ENCODE measurements at regions not wholly inside any gene's neighbourhood (a gene's known extent, or its start where the extent isn't known, plus 50 kb on each side); places are given as distances from the start of the nearest gene placed in this dataset.

DNA sequence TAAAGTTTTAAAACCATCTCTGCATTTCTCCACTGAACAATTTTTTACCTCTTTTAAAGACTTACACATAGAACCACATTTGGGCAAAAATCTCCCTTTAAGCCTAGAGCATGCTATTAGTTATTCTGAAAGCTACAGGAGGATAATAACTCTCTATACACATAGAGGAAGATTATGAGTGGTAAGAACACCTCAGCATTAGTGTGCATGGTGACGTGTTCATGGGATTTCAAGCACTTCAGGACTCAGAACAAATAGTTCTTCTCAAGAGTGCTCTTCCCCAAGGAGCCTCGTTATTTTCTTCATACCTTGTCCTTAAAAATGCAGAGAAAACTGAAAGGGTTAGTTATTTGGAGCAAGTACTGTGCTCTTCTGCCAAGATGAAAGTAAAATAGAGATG lies 256.9 kb upstream of the TUSC1 start:
- no peaks in the 10 kb centered on the region for H3K27me3 ChIP-seq (ENCODE audit: control insufficient read depth in 3 of 3, insufficient read depth in 3 of 3, low read length in 3 of 3)
- H3K4me3 ChIP-seq (ENCODE audit: low read length in 3 of 3) = no peak overlapping the region
- H3K27ac ChIP-seq (ENCODE audit: low read depth, low read length) = no peak overlapping the region
- H3K4me1 ChIP-seq (ENCODE audit: control insufficient read depth in 3 of 3, insufficient read depth in 3 of 3, low read length in 3 of 3) = no peaks in the 10 kb centered on the region
- no peaks in the 10 kb centered on the region for H3K36me3 ChIP-seq (ENCODE audit: control insufficient read depth in 3 of 3, insufficient read depth in 3 of 3, low read length in 3 of 3)
- no peaks in the 10 kb centered on the region for H3K9me3 ChIP-seq (ENCODE audit: control insufficient read depth in 3 of 3, low read length in 3 of 3)
- H3K9ac ChIP-seq (ENCODE audit: low read depth in 1 of 3, low read length in 3 of 3) = no peak overlapping the region

DNA sequence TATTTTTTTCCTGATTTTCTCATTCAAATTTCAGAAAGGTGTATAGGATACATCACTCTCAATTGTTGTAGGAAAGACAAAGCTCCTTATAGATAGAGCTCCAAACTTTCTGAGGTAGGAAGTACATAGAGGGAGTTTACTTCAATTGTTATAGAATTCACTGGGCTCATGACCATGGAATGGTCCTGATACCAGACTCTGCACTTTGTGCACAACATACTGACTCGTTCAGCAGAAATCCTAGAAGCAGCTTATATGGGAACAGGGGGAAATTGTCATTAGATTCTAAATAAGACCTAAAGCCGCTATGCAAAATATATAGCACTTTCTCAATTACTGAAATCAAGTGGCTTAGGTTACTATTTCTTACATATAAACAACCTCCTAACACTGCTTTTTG lies 240.5 kb upstream of the TUSC1 start:
- Histone ChIP-seq H3K36me3 (ENCODE audit: control insufficient read depth in 3 of 3, insufficient read depth in 3 of 3, low read length in 3 of 3) (no peaks in the 10 kb centered on the region), H3K27ac (ENCODE audit: low read depth, low read length) (no peak overlapping the region), H3K4me3 (ENCODE audit: low read length in 3 of 3) (no peak overlapping the region), H3K9ac (ENCODE audit: low read depth in 1 of 3, low read length in 3 of 3) (no peak overlapping the region), H3K27me3 (ENCODE audit: control insufficient read depth in 3 of 3, insufficient read depth in 3 of 3, low read length in 3 of 3) (no peaks in the 10 kb centered on the region), H3K9me3 (ENCODE audit: control insufficient read depth in 3 of 3, low read length in 3 of 3) (no peaks in the 10 kb centered on the region), H3K4me1 (ENCODE audit: control insufficient read depth in 3 of 3, insufficient read depth in 3 of 3, low read length in 3 of 3) (no peaks in the 10 kb centered on the region)

DNA sequence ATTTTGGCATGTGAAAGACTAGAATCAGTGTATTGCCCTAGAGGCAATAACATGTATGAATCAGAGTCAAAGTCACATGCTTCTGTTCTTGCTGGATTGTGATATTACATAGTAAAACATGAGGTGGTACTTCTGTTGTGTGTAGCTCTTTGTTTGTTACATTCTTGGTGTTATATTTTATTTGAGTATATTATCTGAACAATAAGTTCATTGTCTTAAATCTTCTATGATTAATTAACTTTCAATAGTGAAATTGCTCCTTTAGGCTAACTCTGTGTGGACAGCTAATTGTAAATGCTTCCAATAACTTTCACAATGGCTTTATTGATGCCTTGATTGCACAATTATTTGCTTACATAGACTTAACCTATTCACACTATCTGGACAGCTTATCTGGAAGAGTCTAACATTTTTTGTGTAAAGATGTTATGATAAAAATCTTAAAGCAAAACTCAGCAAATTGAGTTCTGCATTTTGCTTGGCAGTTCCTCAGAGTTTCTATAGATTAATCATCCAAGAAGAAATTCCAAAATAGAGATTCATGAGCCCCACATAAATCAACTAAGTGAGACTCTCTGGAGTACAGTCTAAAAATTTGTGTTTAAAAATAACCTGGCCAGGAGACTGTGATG lies 239.6 kb upstream of the TUSC1 start:
- H3K9me3 ChIP-seq (ENCODE audit: control insufficient read depth in 3 of 3, low read length in 3 of 3) = no peaks in the 10 kb centered on the region
- no peaks in the 10 kb centered on the region for H3K36me3 ChIP-seq (ENCODE audit: control insufficient read depth in 3 of 3, insufficient read depth in 3 of 3, low read length in 3 of 3)
- no peaks in the 10 kb centered on the region for H3K4me1 ChIP-seq (ENCODE audit: control insufficient read depth in 3 of 3, insufficient read depth in 3 of 3, low read length in 3 of 3)
- H3K4me3 ChIP-seq (ENCODE audit: low read length in 3 of 3) = no peak overlapping the region
- no peak overlapping the region for H3K9ac ChIP-seq (ENCODE audit: low read depth in 1 of 3, low read length in 3 of 3)
- H3K27me3 ChIP-seq (ENCODE audit: control insufficient read depth in 3 of 3, insufficient read depth in 3 of 3, low read length in 3 of 3) = no peaks in the 10 kb centered on the region
- H3K27ac ChIP-seq (ENCODE audit: low read depth, low read length) = no peak overlapping the region

DNA sequence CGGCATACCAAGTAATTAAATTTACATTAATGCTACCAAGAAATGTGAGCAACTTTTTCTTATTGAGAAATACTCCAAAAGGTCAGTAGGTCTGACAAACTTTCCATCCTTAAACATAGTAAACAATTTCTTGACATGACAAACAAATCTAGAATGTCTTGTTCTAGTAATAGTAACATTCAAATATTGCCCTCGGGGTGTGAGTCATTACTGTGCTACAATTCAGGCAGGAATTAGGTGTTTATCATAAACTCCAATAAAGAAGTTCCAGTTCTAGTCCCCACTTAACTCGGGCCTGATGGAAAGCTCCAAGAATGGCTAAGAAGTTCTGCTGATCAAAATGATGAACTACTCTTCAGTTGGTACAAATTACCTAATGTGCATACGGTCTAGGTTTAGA lies 235.6 kb upstream of the TUSC1 start:
- Histone ChIP-seq H3K4me1 (ENCODE audit: control insufficient read depth in 3 of 3, insufficient read depth in 3 of 3, low read length in 3 of 3) (no peaks in the 10 kb centered on the region), H3K9ac (ENCODE audit: low read depth in 1 of 3, low read length in 3 of 3) (no peak overlapping the region), H3K36me3 (ENCODE audit: control insufficient read depth in 3 of 3, insufficient read depth in 3 of 3, low read length in 3 of 3) (no peaks in the 10 kb centered on the region), H3K4me3 (ENCODE audit: low read length in 3 of 3) (no peak overlapping the region), H3K9me3 (ENCODE audit: control insufficient read depth in 3 of 3, low read length in 3 of 3) (peaks cover 0 to 3% (median 0%) of the 10 kb centered on the region in 3 donors), H3K27me3 (ENCODE audit: control insufficient read depth in 3 of 3, insufficient read depth in 3 of 3, low read length in 3 of 3) (no peaks in the 10 kb centered on the region), H3K27ac (ENCODE audit: low read depth, low read length) (no peak overlapping the region)

DNA sequence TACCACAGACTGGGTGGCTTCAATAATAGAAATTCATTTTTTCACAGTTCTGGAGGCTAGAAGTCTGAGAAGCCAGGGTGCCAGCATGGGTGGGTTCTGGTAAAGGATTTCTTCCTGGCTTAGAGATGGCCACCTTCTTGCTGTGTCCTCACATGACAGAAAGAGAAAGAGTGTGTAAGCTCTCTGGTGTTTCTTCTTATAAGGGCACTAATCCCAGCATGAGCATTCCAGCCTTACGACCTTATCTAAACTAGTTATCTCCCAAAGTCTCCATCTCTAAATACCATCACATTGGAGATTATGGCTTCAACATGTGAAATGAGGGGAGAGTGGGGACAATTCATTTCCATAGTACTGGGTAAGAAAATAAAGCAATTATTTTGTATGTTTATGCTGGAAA lies 226.5 kb upstream of the TUSC1 start:
- no peak overlapping the region for H3K9ac ChIP-seq (ENCODE audit: low read depth in 1 of 3, low read length in 3 of 3)
- H3K27me3 ChIP-seq (ENCODE audit: control insufficient read depth in 3 of 3, insufficient read depth in 3 of 3, low read length in 3 of 3) = no peaks in the 10 kb centered on the region
- H3K36me3 ChIP-seq (ENCODE audit: control insufficient read depth in 3 of 3, insufficient read depth in 3 of 3, low read length in 3 of 3) = no peaks in the 10 kb centered on the region
- H3K27ac ChIP-seq (ENCODE audit: low read depth, low read length) = no peak overlapping the region
- H3K4me1 ChIP-seq (ENCODE audit: control insufficient read depth in 3 of 3, insufficient read depth in 3 of 3, low read length in 3 of 3) = no peaks in the 10 kb centered on the region
- no peak overlapping the region for H3K4me3 ChIP-seq (ENCODE audit: low read length in 3 of 3)
- H3K9me3 ChIP-seq (ENCODE audit: control insufficient read depth in 3 of 3, low read length in 3 of 3) = peaks cover 0 to 2% (median 0%) of the 10 kb centered on the region in 3 donors

DNA sequence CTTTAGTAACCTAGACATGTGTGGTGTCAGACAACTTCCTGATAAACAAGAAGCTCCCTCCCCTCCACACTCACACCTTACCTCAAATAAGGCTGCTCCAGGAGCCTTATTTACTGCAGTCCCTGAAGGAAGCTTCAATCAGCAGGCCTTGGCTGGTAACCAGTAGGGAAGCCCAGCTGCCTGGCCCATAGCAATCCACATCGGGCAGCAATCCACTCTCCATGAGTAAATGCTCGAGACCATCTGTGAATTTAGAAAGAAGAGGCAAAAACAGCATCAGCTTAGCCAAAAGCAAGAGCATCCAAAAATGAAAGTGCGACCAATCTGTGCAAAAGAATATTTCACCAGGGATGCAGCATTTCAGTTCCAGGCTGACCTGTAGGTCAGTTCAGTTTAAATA lies 213.3 kb upstream of the TUSC1 start:
- no peaks in the 10 kb centered on the region for H3K4me1 ChIP-seq (ENCODE audit: control insufficient read depth in 3 of 3, insufficient read depth in 3 of 3, low read length in 3 of 3)
- no peak overlapping the region for H3K27ac ChIP-seq (ENCODE audit: low read depth, low read length)
- no peaks in the 10 kb centered on the region for H3K27me3 ChIP-seq (ENCODE audit: control insufficient read depth in 3 of 3, insufficient read depth in 3 of 3, low read length in 3 of 3)
- no peaks in the 10 kb centered on the region for H3K9me3 ChIP-seq (ENCODE audit: control insufficient read depth in 3 of 3, low read length in 3 of 3)
- H3K9ac ChIP-seq (ENCODE audit: low read depth in 1 of 3, low read length in 3 of 3) = no peak overlapping the region
- H3K36me3 ChIP-seq (ENCODE audit: control insufficient read depth in 3 of 3, insufficient read depth in 3 of 3, low read length in 3 of 3) = no peaks in the 10 kb centered on the region
- no peak overlapping the region for H3K4me3 ChIP-seq (ENCODE audit: low read length in 3 of 3)

DNA sequence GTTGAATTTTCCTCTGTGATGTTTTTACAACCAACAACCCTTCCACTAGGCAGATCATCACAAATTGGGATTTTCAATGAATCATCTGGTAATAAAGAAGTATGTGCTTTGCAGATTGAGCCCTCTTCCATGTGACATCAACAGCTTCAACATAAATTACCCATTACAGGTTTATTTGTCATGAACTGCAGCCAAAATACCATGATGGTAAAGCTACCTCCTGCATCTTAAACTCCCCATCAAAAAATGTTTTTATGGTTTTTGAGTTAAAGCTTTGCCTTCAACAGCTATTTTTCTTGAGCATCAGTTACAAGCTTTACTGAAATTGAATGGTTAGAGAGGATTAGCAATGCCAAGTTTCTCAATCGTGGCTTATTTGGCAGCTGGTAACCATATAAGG lies 211.4 kb upstream of the TUSC1 start:
- H3K27ac ChIP-seq (ENCODE audit: low read depth, low read length) = no peak overlapping the region
- H3K9ac ChIP-seq (ENCODE audit: low read depth in 1 of 3, low read length in 3 of 3) = no peak overlapping the region
- no peaks in the 10 kb centered on the region for H3K27me3 ChIP-seq (ENCODE audit: control insufficient read depth in 3 of 3, insufficient read depth in 3 of 3, low read length in 3 of 3)
- no peak overlapping the region for H3K4me3 ChIP-seq (ENCODE audit: low read length in 3 of 3)
- H3K4me1 ChIP-seq (ENCODE audit: control insufficient read depth in 3 of 3, insufficient read depth in 3 of 3, low read length in 3 of 3) = no peaks in the 10 kb centered on the region
- H3K9me3 ChIP-seq (ENCODE audit: control insufficient read depth in 3 of 3, low read length in 3 of 3) = no peaks in the 10 kb centered on the region
- no peaks in the 10 kb centered on the region for H3K36me3 ChIP-seq (ENCODE audit: control insufficient read depth in 3 of 3, insufficient read depth in 3 of 3, low read length in 3 of 3)

DNA sequence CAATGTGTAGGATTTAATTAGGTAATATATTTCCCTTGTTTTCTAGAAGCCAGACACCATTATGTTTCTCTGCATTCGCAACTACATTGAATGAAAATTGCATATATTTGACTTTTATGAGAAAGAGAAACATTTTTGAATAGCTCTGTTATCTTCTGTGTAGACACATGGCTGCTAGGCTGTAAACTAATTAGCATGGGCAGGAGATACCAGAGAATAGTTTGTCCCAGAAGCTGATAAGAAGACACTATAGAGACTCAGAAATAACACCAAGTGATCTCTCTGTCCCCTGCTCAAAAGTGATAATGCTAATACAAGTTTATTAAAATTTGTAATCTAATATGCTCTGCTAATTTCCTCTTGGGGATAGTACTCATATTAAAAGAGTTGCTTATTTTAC lies 198.0 kb upstream of the TUSC1 start:
- no peaks in the 10 kb centered on the region for H3K27me3 ChIP-seq (ENCODE audit: control insufficient read depth in 3 of 3, insufficient read depth in 3 of 3, low read length in 3 of 3)
- no peaks in the 10 kb centered on the region for H3K9me3 ChIP-seq (ENCODE audit: control insufficient read depth in 3 of 3, low read length in 3 of 3)
- no peak overlapping the region for H3K9ac ChIP-seq (ENCODE audit: low read depth in 1 of 3, low read length in 3 of 3)
- no peak overlapping the region for H3K4me3 ChIP-seq (ENCODE audit: low read length in 3 of 3)
- H3K27ac ChIP-seq (ENCODE audit: low read depth, low read length) = no peak overlapping the region
- no peaks in the 10 kb centered on the region for H3K4me1 ChIP-seq (ENCODE audit: control insufficient read depth in 3 of 3, insufficient read depth in 3 of 3, low read length in 3 of 3)
- H3K36me3 ChIP-seq (ENCODE audit: control insufficient read depth in 3 of 3, insufficient read depth in 3 of 3, low read length in 3 of 3) = no peaks in the 10 kb centered on the region

DNA sequence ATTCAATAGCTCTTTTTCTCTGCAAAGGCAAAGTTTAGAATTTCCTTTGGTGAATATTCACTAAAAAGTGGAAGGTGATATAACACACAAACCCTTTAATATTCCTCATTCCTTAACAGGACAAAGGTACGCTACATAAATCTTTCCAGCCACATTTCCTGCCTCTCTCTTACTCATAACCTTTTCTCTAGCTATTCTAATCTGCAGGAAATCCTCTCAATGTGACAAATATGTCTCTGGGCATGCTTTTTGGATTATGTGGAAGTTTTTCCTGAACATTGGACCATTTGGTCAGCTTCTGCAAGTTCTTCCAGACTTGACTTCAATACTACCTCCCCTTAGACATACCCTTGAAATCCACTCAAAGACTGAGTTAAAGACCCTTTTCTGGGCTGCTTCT lies 186.3 kb upstream of the TUSC1 start:
- no peak overlapping the region for H3K27ac ChIP-seq (ENCODE audit: low read depth, low read length)
- no peaks in the 10 kb centered on the region for H3K4me1 ChIP-seq (ENCODE audit: control insufficient read depth in 3 of 3, insufficient read depth in 3 of 3, low read length in 3 of 3)
- H3K9ac ChIP-seq (ENCODE audit: low read depth in 1 of 3, low read length in 3 of 3) = no peak overlapping the region
- H3K4me3 ChIP-seq (ENCODE audit: low read length in 3 of 3) = no peak overlapping the region
- no peaks in the 10 kb centered on the region for H3K36me3 ChIP-seq (ENCODE audit: control insufficient read depth in 3 of 3, insufficient read depth in 3 of 3, low read length in 3 of 3)
- no peaks in the 10 kb centered on the region for H3K27me3 ChIP-seq (ENCODE audit: control insufficient read depth in 3 of 3, insufficient read depth in 3 of 3, low read length in 3 of 3)
- H3K9me3 ChIP-seq (ENCODE audit: control insufficient read depth in 3 of 3, low read length in 3 of 3) = no peaks in the 10 kb centered on the region

DNA sequence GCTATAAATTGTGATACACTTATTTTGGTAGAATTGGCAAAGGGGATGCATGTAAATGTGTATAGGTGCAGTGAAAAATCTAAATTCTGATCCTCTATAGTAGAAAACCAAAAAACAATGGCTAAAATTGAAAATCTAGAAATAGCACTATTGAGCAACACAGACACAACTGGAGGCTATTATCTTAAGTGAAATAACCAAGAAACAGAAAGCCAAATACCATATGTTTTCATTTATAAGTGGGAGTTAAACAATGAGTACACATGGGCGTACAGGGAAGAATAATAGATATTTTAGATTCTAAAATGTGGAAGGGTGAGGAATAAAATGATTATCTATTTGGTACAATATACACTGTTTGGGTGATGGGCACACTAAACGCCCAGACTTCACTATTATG lies 183.2 kb upstream of the TUSC1 start:
- H3K27ac ChIP-seq (ENCODE audit: low read depth, low read length) = no peak overlapping the region
- no peaks in the 10 kb centered on the region for H3K9me3 ChIP-seq (ENCODE audit: control insufficient read depth in 3 of 3, low read length in 3 of 3)
- no peaks in the 10 kb centered on the region for H3K36me3 ChIP-seq (ENCODE audit: control insufficient read depth in 3 of 3, insufficient read depth in 3 of 3, low read length in 3 of 3)
- H3K9ac ChIP-seq (ENCODE audit: low read depth in 1 of 3, low read length in 3 of 3) = no peak overlapping the region
- H3K4me3 ChIP-seq (ENCODE audit: low read length in 3 of 3) = no peak overlapping the region
- no peaks in the 10 kb centered on the region for H3K27me3 ChIP-seq (ENCODE audit: control insufficient read depth in 3 of 3, insufficient read depth in 3 of 3, low read length in 3 of 3)
- H3K4me1 ChIP-seq (ENCODE audit: control insufficient read depth in 3 of 3, insufficient read depth in 3 of 3, low read length in 3 of 3) = no peaks in the 10 kb centered on the region

DNA sequence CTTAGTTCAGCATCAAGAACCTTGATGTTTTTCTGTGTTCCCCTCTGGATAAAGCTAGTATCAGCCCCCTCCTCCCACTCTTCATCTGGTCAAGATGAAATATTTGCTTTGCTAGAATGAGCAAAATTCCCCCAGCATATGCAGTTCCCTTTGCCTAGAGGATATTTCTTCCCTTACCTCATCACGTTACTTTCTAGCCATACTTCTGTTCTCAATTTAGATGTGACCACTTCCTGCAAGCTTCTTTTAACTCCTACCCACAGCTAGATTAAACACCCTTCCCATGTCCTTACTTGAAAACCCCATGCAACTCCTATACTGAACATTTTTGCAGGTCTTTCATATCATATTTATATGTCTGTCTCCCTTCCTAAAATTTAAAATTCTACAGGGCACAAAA lies 178.9 kb upstream of the TUSC1 start:
- no peak overlapping the region for H3K4me3 ChIP-seq (ENCODE audit: low read length in 3 of 3)
- H3K27ac ChIP-seq (ENCODE audit: low read depth, low read length) = no peak overlapping the region
- H3K9ac ChIP-seq (ENCODE audit: low read depth in 1 of 3, low read length in 3 of 3) = no peak overlapping the region
- H3K36me3 ChIP-seq (ENCODE audit: control insufficient read depth in 3 of 3, insufficient read depth in 3 of 3, low read length in 3 of 3) = no peaks in the 10 kb centered on the region
- no peaks in the 10 kb centered on the region for H3K4me1 ChIP-seq (ENCODE audit: control insufficient read depth in 3 of 3, insufficient read depth in 3 of 3, low read length in 3 of 3)
- H3K27me3 ChIP-seq (ENCODE audit: control insufficient read depth in 3 of 3, insufficient read depth in 3 of 3, low read length in 3 of 3) = no peaks in the 10 kb centered on the region
- H3K9me3 ChIP-seq (ENCODE audit: control insufficient read depth in 3 of 3, low read length in 3 of 3) = no peaks in the 10 kb centered on the region

Data from skeletal muscle tissue (tissue), 3 donors.